Osteocyte (in vitro differentiated cells): ENCODE measurements at regions not wholly inside any gene's neighbourhood (a gene's known extent, or its start where the extent isn't known, plus 50 kb on each side); places are given as distances from the start of the nearest gene placed in this dataset.
A peak's percentile ranks its signal among the peaks of the same experiment; 100 is the strongest.
"Not testable (repeated sequence)": the region's sequence is repeated elsewhere in the genome, so short reads cannot be mapped to it uniquely, and the experiment has no call there.

Experiments used
- DNase-seq: peaks from one replicate; pipeline ENCODE4 v3.0.0; 2021; ENCODE audit warnings: mixed read lengths; ENCODE audit not compliant: unreplicated experiment; ENCODE audit errors: extremely low spot score
- H3K27ac Mint-ChIP-seq: one replicate; pipeline ENCODE4 v1.8.0; 2021; ENCODE audit warnings: mild to moderate bottlenecking, mixed read lengths; ENCODE audit not compliant: unreplicated experiment
- H3K27me3 Mint-ChIP-seq: one replicate; pipeline ENCODE4 v1.8.0; 2021; ENCODE audit warnings: mixed read lengths; ENCODE audit not compliant: unreplicated experiment
- H3K36me3 Mint-ChIP-seq: one replicate; pipeline ENCODE4 v1.8.0; 2021; ENCODE audit warnings: mixed read lengths; ENCODE audit not compliant: unreplicated experiment
- H3K4me1 Mint-ChIP-seq: one replicate; pipeline ENCODE4 v1.8.0; 2021; ENCODE audit warnings: mixed read lengths; ENCODE audit not compliant: unreplicated experiment
- H3K4me3 Mint-ChIP-seq: one replicate; pipeline ENCODE4 v1.8.0; 2021; ENCODE audit warnings: mild to moderate bottlenecking, moderate library complexity, mixed read lengths; ENCODE audit not compliant: unreplicated experiment
- H3K9me3 Mint-ChIP-seq: one replicate; pipeline ENCODE4 v1.8.0; 2021; ENCODE audit warnings: mixed read lengths; ENCODE audit not compliant: unreplicated experiment
- TF ChIP-seq, protein P1 (sequence below): fragments of 200-600 bp; sonication (generic); IDR thresholded peaks from 2 replicates; pipeline ENCODE4 v1.5.0; 2021; ENCODE audit warnings: antibody characterized with exemption, mild to moderate bottlenecking, moderate library complexity

DNA sequence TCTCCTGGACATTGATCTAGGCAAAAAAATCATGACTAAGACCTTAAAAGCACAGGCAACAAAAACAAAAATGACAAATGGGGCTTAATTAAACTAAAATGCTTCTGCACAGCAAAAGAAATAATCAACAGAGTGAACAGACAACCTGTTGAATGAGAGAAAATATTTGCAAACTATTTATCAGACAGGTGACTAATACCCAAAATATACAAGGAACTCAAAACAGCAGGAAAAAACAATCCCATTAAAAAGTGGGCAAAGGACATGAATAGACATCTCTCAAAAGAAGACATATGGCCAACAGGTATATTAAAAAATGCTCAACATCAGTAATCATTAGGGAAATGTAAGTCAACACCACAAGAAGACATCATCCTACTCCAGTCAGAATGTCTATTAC, 166.8 kb downstream of the MTERF1 start:
- peaks cover 1% of the 10 kb centered on the region for H3K36me3 Mint-ChIP-seq
- H3K9me3 Mint-ChIP-seq, result peaks cover 21% of the 10 kb centered on the region
- H3K27me3 Mint-ChIP-seq, result peaks cover 3% of the 10 kb centered on the region
- H3K4me1 Mint-ChIP-seq, result peaks cover 15% of the 10 kb centered on the region
- TF ChIP-seq, protein P1, sequence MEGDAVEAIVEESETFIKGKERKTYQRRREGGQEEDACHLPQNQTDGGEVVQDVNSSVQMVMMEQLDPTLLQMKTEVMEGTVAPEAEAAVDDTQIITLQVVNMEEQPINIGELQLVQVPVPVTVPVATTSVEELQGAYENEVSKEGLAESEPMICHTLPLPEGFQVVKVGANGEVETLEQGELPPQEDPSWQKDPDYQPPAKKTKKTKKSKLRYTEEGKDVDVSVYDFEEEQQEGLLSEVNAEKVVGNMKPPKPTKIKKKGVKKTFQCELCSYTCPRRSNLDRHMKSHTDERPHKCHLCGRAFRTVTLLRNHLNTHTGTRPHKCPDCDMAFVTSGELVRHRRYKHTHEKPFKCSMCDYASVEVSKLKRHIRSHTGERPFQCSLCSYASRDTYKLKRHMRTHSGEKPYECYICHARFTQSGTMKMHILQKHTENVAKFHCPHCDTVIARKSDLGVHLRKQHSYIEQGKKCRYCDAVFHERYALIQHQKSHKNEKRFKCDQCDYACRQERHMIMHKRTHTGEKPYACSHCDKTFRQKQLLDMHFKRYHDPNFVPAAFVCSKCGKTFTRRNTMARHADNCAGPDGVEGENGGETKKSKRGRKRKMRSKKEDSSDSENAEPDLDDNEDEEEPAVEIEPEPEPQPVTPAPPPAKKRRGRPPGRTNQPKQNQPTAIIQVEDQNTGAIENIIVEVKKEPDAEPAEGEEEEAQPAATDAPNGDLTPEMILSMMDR, result no peak
- no peak for DNase-seq
- no peak overlapping the region for H3K27ac Mint-ChIP-seq
- no peak overlapping the region for H3K4me3 Mint-ChIP-seq

DNA sequence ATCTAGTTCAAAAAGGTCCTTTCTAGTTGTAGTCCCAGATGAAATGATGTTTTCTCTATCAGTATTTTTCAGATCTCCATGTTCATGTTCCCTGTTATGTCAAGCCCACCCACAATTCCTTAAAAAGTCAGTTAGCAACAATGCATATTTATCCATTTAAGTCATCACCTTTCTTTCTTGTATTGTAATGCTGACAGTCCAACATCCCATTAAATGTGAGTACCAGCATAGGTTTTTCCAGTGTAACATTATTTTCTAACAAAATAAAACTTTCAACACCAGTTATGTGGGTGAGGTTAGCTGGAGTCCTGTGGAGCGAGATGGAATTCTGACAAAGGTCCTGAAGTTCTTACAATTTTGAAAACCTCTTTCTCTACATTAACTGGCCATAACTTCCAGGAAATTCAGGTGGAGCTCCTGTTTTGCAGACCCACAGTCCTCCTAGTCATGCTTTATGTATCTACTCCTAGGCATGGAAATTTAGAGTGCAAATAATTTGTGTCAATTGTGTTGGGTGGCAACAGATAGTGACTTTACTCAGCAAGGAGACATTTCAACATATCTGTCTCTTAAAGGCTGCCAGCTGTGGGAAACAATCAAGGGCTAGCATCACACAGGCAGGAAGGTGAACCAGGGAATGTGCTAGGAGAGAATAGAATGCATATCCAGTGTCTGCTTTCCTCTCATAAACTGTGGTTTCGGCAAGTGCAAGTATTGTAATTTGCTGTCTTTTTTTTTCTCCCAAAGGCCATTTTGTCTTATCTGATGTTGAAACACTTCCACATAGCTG, 162.6 kb downstream of the MTERF1 start:
- no peak overlapping the region for H3K4me3 Mint-ChIP-seq
- peaks cover 5% of the 10 kb centered on the region for H3K36me3 Mint-ChIP-seq
- TF ChIP-seq, protein P1, result no peak
- H3K9me3 Mint-ChIP-seq, result peaks cover 23% of the 10 kb centered on the region
- no peak for DNase-seq
- peaks cover 28% of the 10 kb centered on the region for H3K4me1 Mint-ChIP-seq
- peak overlapping the region; percentile 0 for H3K27ac Mint-ChIP-seq
- H3K27me3 Mint-ChIP-seq, result no peaks in the 10 kb centered on the region

DNA sequence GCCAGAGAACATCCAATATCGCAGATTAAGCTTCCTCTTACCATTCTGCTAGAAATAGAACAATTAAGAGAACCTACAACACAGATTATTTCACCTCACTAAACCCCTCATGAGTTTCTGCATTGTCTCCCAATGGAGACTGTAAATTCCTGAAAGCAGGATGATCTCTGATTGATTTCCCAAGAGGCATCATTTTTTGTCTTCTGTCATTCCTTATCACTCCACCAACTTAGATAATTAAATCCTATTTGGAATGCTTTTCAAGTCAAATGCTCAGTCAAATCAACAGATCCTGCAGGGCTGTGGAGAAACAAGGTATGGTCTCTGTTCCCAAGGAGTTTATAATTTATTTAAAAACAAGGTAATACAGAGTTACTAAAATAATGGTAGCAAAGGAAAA, 161.5 kb downstream of the MTERF1 start:
- H3K9me3 Mint-ChIP-seq, result peaks cover 19% of the 10 kb centered on the region
- peaks cover 28% of the 10 kb centered on the region for H3K4me1 Mint-ChIP-seq
- H3K27ac Mint-ChIP-seq, result no peak overlapping the region
- no peaks in the 10 kb centered on the region for H3K27me3 Mint-ChIP-seq
- no peak overlapping the region for H3K4me3 Mint-ChIP-seq
- TF ChIP-seq, protein P1, result no peak
- peaks cover 5% of the 10 kb centered on the region for H3K36me3 Mint-ChIP-seq
- DNase-seq, result no peak

DNA sequence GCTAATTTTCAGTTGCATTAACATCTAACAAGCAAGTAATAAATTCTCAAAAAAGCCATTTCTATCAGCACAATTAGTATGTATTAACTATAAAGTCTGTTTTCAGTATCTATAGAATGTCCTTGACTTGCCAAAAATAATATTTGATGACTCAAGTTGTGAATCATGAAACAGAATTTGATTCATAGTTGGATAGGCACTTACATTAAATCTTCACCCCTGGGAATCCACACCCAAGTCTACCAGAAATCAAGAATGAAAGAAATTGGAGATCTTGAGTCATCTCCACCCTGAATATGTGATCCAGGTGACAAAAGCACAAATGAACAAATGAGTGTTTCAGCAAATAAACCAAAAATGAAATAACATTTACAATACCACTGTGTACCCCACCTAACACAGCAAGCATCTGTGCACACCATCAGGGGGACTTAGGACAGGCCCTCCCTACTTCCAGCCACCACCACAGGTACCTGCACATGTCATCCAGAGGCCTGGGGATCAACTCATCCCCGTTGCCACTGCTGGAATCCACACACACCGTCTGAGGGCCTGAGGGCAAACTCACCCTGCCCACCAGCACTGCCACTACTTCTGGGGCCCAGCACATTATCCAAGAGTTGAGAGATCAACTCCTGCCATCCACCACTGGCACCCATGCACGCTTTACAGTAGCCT, 160.1 kb downstream of the MTERF1 start:
- Mint-ChIP-seq H3K36me3 (peaks cover 5% of the 10 kb centered on the region), H3K4me1 (peaks cover 28% of the 10 kb centered on the region), H3K27me3 (no peaks in the 10 kb centered on the region), H3K9me3 (peaks cover 28% of the 10 kb centered on the region), H3K27ac (no peak overlapping the region), H3K4me3 (no peak overlapping the region)
- TF ChIP-seq, protein P1, result no peak
- no peak for DNase-seq

DNA sequence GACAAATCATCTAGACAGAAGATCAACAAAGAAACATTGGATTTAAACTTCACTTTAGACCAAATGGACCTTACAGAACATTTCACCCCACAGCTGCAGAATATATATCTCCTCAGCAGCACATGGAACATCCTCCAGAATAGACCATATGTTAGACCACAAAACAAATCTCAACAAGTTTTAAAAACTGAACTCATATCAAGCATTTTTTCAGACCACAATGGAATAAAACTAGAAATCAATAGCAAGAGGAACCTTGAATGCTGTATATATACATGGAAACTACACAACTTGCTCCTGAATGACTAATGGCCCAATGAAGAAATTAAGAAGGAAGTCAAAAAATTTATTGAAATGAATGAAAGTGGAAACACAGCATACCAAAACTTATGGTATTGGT, 157.7 kb downstream of the MTERF1 start:
- DNase-seq, result no peak
- H3K36me3 Mint-ChIP-seq, result peaks cover 5% of the 10 kb centered on the region
- peaks cover 20% of the 10 kb centered on the region for H3K4me1 Mint-ChIP-seq
- H3K27ac Mint-ChIP-seq, result no peak overlapping the region
- H3K27me3 Mint-ChIP-seq, result peaks cover 2% of the 10 kb centered on the region
- H3K9me3 Mint-ChIP-seq, result peaks cover 33% of the 10 kb centered on the region
- no peak overlapping the region for H3K4me3 Mint-ChIP-seq
- TF ChIP-seq, protein P1, result no peak

DNA sequence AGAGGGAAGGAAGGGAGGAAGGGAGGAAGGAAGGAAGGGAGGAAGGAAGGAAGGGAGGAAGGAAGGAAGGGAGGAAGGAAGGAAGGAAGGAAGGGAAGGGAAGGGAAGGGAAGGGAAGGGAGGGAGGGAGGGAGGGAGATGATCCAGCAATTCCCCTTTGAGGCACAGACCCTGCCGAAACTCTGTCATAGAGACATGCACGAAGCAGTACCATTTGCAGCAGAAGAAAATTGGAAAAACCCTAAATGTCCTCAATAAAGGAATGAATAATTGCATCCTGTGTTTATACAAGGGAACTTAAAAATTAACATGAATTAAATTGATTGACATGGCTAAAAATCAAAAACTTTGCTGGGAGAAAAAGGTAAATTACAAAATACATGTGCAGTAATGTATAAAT, 151.5 kb downstream of the MTERF1 start:
- Mint-ChIP-seq H3K27me3 (peaks cover 16% of the 10 kb centered on the region), H3K9me3 (peaks cover 15% of the 10 kb centered on the region)
- not testable (repeated sequence) for H3K36me3 Mint-ChIP-seq, H3K4me3 Mint-ChIP-seq, DNase-seq, H3K27ac Mint-ChIP-seq, H3K4me1 Mint-ChIP-seq
